HG03558 (cell line): ENCODE measurements at regions not wholly inside any gene's neighbourhood (a gene's known extent, or its start where the extent isn't known, plus 50 kb on each side); places are given as distances from the start of the nearest gene placed in this dataset.

Source experiments
- ATAC-seq: cut with Tn5 transposase; IDR thresholded peaks from one replicate; pipeline ENCODE4 v1.9.1; 2021; ENCODE audit warnings: moderate number of reproducible peaks; ENCODE audit not compliant: unreplicated experiment; ENCODE audit errors: extremely low read depth

DNA sequence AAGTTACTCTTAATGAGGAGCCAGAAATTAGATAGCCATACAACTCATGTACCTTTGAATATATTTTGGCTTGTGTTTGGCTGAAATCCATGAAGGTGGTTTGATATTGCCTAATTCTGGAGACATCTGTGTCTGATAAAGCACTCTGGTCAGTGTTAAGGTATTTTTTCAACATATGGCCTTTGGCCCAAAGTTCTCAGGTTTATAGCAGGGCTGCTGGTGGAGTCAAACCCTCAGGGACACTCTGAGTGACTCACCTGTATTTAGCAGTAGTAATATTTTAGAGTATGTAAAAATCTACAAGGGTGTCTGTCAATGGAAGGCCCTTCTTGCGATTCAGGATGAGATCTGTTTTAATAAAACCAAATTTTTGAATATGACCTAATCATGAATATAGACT is 666.5 kb downstream of the SLC4A3 start:
- no peak for ATAC-seq

- ATAC-seq = no peak
These were observed 668.7 kb downstream of the SLC4A3 start for GRCh38 chr2:220296174-220296573.

GRCh38 chr2:220297093-220297492 is 669.7 kb downstream of the SLC4A3 start:
- no peak for ATAC-seq

DNA sequence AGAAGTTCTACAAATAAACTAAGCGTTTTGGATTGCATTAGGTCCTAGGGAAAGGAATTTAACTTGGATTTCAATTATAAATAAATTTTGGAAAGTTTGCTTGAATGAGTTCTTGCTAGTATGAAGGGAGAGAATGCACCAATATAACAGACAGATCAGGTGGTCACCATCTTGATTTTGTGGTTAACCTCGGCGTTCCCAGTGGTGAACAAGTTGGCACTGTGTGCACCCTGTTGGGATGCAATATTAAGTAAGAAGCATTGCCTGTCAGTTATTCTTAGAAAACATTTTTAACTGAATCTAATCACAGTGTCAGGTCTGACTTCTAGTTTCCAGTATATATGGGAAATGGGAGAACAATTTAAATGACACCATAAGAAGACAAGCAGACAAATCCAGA is 673.4 kb downstream of the SLC4A3 start:
- ATAC-seq = no peak

GRCh38 chr2:220302756-220303155 is 675.3 kb downstream of the SLC4A3 start:
- no peak for ATAC-seq

GRCh38 chr2:220309215-220309614 is 681.8 kb downstream of the SLC4A3 start:
- ATAC-seq = no peak

DNA sequence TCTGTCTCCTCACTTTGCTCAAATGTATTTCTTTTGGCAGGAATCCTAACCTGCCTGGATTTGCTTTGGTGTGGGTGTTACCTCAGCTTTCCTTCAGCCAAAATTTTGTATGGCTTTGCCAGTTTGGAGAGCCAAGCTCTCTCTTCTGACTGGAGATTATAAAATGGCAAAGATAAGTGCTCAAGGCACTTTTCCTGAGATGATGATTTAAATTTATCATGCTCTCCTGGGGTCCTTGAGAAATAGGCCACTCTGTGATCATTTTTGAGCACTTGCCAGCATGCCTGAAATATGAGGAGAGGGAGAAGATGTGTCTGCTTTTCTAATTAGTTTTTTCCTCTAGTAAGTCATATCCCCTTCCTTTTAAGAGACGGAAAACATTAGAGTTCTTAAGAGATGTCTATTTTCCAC is 683.0 kb downstream of the SLC4A3 start:
- ATAC-seq = no peak

GRCh38 chr2:220315098-220315823 is 687.8 kb downstream of the SLC4A3 start:
- no peak for ATAC-seq

- no peak for ATAC-seq
These were observed 690.6 kb downstream of the SLC4A3 start for GRCh38 chr2:220318037-220318436.

GRCh38 chr2:220318508-220318907 is 691.1 kb downstream of the SLC4A3 start:
- no peak for ATAC-seq

DNA sequence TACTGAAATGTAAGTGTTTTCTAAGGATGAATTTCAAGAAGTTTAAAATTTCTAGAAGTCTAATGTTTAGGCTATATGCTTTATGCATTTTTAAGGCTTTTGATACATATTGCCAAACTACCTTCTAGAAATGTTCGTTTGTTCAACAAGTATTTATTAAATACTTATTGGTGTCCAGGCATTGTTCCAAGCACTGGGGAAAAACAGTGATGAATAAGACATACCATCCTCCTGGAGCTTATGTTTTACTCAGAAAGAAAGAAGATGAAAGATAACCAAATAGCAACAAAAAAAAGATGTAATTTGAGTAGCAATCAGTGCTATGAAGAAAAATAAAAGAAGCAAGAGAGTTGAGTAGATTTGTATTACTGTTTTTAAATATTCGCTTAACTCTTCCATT is 692.9 kb downstream of the SLC4A3 start:
- ATAC-seq = no peak

DNA sequence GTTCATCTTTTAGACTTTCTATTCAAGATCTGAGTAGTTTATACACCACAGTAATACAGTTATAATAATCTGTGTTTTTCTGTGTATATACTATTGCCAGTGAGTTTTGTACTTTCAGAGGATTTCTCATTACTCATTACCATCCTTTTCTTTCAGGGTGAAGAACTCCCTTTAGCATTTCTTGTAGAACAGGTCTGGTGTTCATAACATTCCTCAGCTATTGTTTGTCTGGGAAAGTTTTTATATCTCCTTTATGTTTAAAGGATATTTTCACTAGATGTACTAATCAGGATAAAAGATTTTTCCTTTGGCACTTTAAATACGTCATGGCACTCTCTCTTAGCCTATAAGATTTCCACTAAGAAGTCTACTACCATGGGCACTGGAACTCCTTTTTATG is 705.5 kb downstream of the SLC4A3 start:
- ATAC-seq = no peak

- ATAC-seq = no peak
These were observed 706.8 kb downstream of the SLC4A3 start for GRCh38 chr2:220334210-220334609.

GRCh38 chr2:220334871-220335590 is 707.6 kb downstream of the SLC4A3 start:
- no peak for ATAC-seq

GRCh38 chr2:220335591-220335915 is 708.1 kb downstream of the SLC4A3 start:
- no peak for ATAC-seq

DNA sequence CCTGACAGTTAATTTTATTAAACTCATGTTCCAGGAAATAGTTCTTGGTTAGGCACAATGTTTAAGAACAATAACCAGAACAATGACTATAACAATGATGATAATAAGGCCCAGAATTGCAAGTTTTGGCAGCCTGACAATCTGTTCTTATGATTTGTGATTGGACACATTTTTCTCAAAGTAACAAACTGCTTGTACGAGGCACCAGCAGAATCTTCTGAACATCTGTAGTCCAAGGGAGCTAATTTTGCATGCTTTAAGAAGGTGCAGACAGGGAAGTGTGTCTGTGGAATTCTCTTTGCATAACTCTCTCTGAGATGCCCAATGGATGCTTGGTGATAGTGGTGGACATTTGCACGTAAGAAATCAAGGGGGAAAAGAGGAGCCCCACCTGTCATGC is 709.3 kb downstream of the SLC4A3 start:
- no peak for ATAC-seq

- no peak for ATAC-seq
These were observed 710.4 kb downstream of the SLC4A3 start for GRCh38 chr2:220337611-220338440.

- no peak for ATAC-seq
These were observed 713.6 kb downstream of the SLC4A3 start for GRCh38 chr2:220341014-220341413.

DNA sequence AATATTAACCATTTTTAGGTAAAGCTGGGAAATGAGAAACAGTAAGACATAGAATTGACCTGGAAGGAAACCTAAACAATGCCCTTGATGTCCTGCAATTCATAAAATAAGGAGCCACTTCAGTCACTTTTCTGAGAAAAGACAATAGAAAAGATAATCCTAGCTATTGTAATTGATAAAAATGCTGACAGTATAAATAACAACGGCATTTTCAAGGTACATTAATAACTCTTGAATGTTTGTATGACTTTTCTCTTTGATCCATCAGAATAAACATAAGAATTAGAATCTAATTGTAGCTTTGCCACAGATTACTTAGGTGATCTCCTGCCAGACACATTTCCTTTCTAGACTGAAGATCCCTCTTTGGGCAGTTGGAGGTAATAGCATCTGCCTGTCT is 719.5 kb downstream of the SLC4A3 start:
- ATAC-seq = no peak

GRCh38 chr2:220347626-220348025 is 720.2 kb downstream of the SLC4A3 start:
- no peak for ATAC-seq

- ATAC-seq = no peak
These were observed 720.8 kb downstream of the SLC4A3 start for GRCh38 chr2:220348206-220348605.
